CD14-positive monocyte (primary cell): ENCODE measurements at regions not wholly inside any gene's neighbourhood (a gene's known extent, or its start where the extent isn't known, plus 50 kb on each side); places are given as distances from the start of the nearest gene placed in this dataset.

ENCODE experiments used
- DNase-seq, 3 donors: peaks; one replicate each; pipeline ENCODE4 v3.0.0-alpha.2; 2011 to 2022
- H2AFZ ChIP-seq: 2 replicates; pipeline ENCODE4 v1.6.0; 2012; ENCODE audit warnings: mild to moderate bottlenecking, low read depth, low read length, inconsistent platforms; ENCODE audit not compliant: insufficient read depth, poor library complexity, severe bottlenecking
- H3K27ac ChIP-seq, 2 donors: 1 replicate in 1 of 2; 2 replicates in 1 of 2; pipeline ENCODE4 v1.5.1; 2012 to 2013; ENCODE audit warnings: low read length in 2 of 2, control low read depth in 1 of 2, inconsistent platforms in 1 of 2, low read depth in 1 of 2, mild to moderate bottlenecking in 1 of 2
- H3K27me3 ChIP-seq, 2 donors: one replicate each; pipeline versions ENCODE4 v1.6.0 to v1.6.1; 2011 to 2013; ENCODE audit warnings: low read length in 2 of 2; ENCODE audit not compliant: control insufficient read depth in 2 of 2, insufficient read depth in 2 of 2
- H3K36me3 ChIP-seq, 2 donors: replicated peaks in 1 of 2; 1 replicate in 1 of 2; 2 replicates in 1 of 2; pipeline versions ENCODE4 v1.5.1 to v1.6.1; 2012 to 2013; ENCODE audit warnings: low read length in 2 of 2, control low read depth in 1 of 2, inconsistent platforms in 1 of 2, mild to moderate bottlenecking in 1 of 2; ENCODE audit not compliant: insufficient read depth in 2 of 2, control insufficient read depth in 1 of 2
- H3K4me1 ChIP-seq, 2 donors: 1 replicate in 1 of 2; 2 replicates in 1 of 2; pipeline versions ENCODE4 v1.5.1 to v1.6.1; 2012 to 2013; ENCODE audit warnings: low read length in 2 of 2, control low read depth in 1 of 2, inconsistent platforms in 1 of 2, mild to moderate bottlenecking in 1 of 2, moderate library complexity in 1 of 2; ENCODE audit not compliant: insufficient read depth in 2 of 2, control insufficient read depth in 1 of 2
- H3K4me2 ChIP-seq: replicated peaks from 2 replicates; pipeline ENCODE3; 2012; ENCODE audit warnings: low read length, moderate library complexity, mild to moderate bottlenecking; ENCODE audit not compliant: poor library complexity, severe bottlenecking; ENCODE audit errors: extremely low read depth
- H3K4me3 ChIP-seq, 3 experiments: fragments of 200-600 bp in 1 of 3; sonication (generic) in 1 of 3; replicated peaks in 1 of 3; 1 replicate in 2 of 3; 2 replicates in 1 of 3; pipeline ENCODE4 v1.5.1; 2011 to 2013; ENCODE audit warnings: low read length in 3 of 3, mild to moderate bottlenecking in 3 of 3, control low read depth in 2 of 3, low read depth in 2 of 3, inconsistent platforms in 1 of 3, moderate library complexity in 1 of 3
- H3K79me2 ChIP-seq: 2 replicates; pipeline ENCODE4 v1.6.0; 2012; ENCODE audit warnings: mild to moderate bottlenecking, control low read depth, inconsistent platforms, low read length, moderate library complexity; ENCODE audit not compliant: insufficient read depth
- H3K9ac ChIP-seq: 2 replicates; pipeline ENCODE4 v1.6.0; 2017; ENCODE audit warnings: low read length, mild to moderate bottlenecking; ENCODE audit not compliant: insufficient read depth, poor library complexity, severe bottlenecking
- H3K9me3 ChIP-seq, 2 donors: replicated peaks in 1 of 2; 1 replicate in 1 of 2; 2 replicates in 1 of 2; pipeline versions ENCODE4 v1.5.1 to v1.6.1; 2012 to 2013; ENCODE audit warnings: low read length in 2 of 2, control low read depth in 1 of 2; ENCODE audit not compliant: control insufficient read depth in 1 of 2, insufficient read depth in 1 of 2
- H4K20me1 ChIP-seq: 2 replicates; pipeline ENCODE4 v1.6.0; 2012; ENCODE audit warnings: mild to moderate bottlenecking, low read length, control low read depth, moderate library complexity; ENCODE audit not compliant: insufficient read depth
- H3K27ac Mint-ChIP-seq, 7 donors: one replicate each; pipeline ENCODE4 v1.8.0; 2020; ENCODE audit warnings: mild to moderate bottlenecking in 7 of 7, mixed read lengths in 7 of 7, moderate library complexity in 6 of 7, inconsistent platforms in 2 of 7
- H3K27me3 Mint-ChIP-seq, 3 donors: one replicate each; pipeline ENCODE4 v1.8.0; 2021 to 2022; ENCODE audit warnings: low read depth in 3 of 3, mild to moderate bottlenecking in 3 of 3, mixed read lengths in 3 of 3, moderate library complexity in 3 of 3, inconsistent platforms in 1 of 3
- H3K36me3 Mint-ChIP-seq, 2 donors: one replicate each; pipeline ENCODE4 v1.8.0; 2020; ENCODE audit warnings: mixed read lengths in 2 of 2, inconsistent platforms in 1 of 2, mild to moderate bottlenecking in 1 of 2
- H3K4me1 Mint-ChIP-seq: one replicate; pipeline ENCODE4 v1.8.0; 2020; ENCODE audit warnings: mild to moderate bottlenecking, mixed read lengths
- H3K4me3 Mint-ChIP-seq, 2 donors: one replicate each; pipeline ENCODE4 v1.8.0; 2020; ENCODE audit warnings: mild to moderate bottlenecking in 2 of 2, mixed read lengths in 2 of 2, moderate library complexity in 1 of 2
- H3K9me3 Mint-ChIP-seq, 7 donors: one replicate each; pipeline ENCODE4 v1.8.0; 2020 to 2022; ENCODE audit warnings: mixed read lengths in 7 of 7, mild to moderate bottlenecking in 6 of 7, moderate library complexity in 6 of 7, inconsistent platforms in 2 of 7
- CTCF ChIP-seq: fragments of 200-600 bp; IDR thresholded peaks from one replicate; pipeline ENCODE4 v1.8.0; 2022; ENCODE audit warnings: antibody characterized with exemption, mild to moderate bottlenecking
- WGBS: methylation state at CpG from one replicate; pipeline ENCODE4 v1.1.5; 2013; ENCODE audit warnings: missing lambda C conversion rate; ENCODE audit not compliant: insufficient coverage; 5-methylcytosine and 5-hydroxymethylcytosine counted together
- intact Hi-C, 2 donors: fragments of 100-400 bp; cut with micrococcal nuclease; formaldehyde crosslinking; loops; one replicate each; pipeline versions ENCODE4 v1.15.0 to v1.15.1; 2023

DNA sequence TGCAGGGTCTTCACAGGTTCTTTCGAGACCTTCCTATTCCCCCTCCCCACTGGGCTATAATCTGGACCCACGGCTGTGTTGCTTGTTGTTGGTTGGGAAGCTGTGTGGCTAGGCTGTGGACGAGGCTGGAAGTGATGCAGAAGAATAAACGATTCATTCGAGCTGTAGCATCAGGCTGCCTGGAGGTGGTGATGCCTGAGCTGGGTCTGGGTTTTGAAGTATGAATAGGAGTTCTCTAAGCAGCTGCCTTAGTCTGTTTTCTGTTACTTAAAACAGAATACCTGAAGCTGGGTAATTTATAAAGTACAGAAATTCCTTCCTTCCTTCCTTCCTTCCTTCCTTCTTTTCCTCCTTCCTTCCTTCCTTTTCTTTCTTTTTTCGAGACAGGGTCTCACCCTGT lies 126.5 kb upstream of the ZEB1 start:
- Histone ChIP-seq H3K9ac (no peak overlapping the region), H3K4me3 (no peak overlapping the region), H3K4me1 (no peaks in the 10 kb centered on the region), H4K20me1 (no peaks in the 10 kb centered on the region), H3K27me3 (no peaks in the 10 kb centered on the region), H3K79me2 (no peaks in the 10 kb centered on the region), H3K4me2 (no peak overlapping the region), H3K36me3 (no peaks in the 10 kb centered on the region), H3K9me3 (no peaks in the 10 kb centered on the region), H3K27ac (no peak overlapping the region), H2AFZ (no peak overlapping the region)
- Mint-ChIP-seq H3K9me3 (peaks cover 0 to 3% (median 0%) of the 10 kb centered on the region in 7 donors), H3K36me3 (no peaks in the 10 kb centered on the region), H3K4me3 (no peak overlapping the region), H3K27ac (no peak overlapping the region), H3K27me3 (no peaks in the 10 kb centered on the region), H3K4me1 (no peaks in the 10 kb centered on the region)
- 75% methylated on average over 4 of the region's 6 CpGs for WGBS
- intact Hi-C loops: no loop called here
- TF ChIP-seq CTCF: no peak
- no peak for DNase-seq

- WGBS: no CpG with 5 or more reads among the region's 4 CpGs
- peaks cover 0 to 3% (median 0%) of the 10 kb centered on the region in 7 donors for H3K9me3 Mint-ChIP-seq
- Histone ChIP-seq H3K27ac (no peak overlapping the region), H3K4me3 (no peak overlapping the region), H3K27me3 (no peaks in the 10 kb centered on the region), H3K79me2 (no peaks in the 10 kb centered on the region), H2AFZ (no peak overlapping the region), H3K9me3 (no peaks in the 10 kb centered on the region), H4K20me1 (no peaks in the 10 kb centered on the region), H3K9ac (no peak overlapping the region), H3K36me3 (no peaks in the 10 kb centered on the region), H3K4me1 (no peaks in the 10 kb centered on the region), H3K4me2 (no peak overlapping the region)
- no peak for TF ChIP-seq CTCF
- H3K4me3 Mint-ChIP-seq: no peak overlapping the region
- intact Hi-C loops: no loop called here
- no peaks in the 10 kb centered on the region for H3K27me3 Mint-ChIP-seq
- no peak overlapping the region for H3K27ac Mint-ChIP-seq
- no peak for DNase-seq
- H3K4me1 Mint-ChIP-seq: no peaks in the 10 kb centered on the region
- no peaks in the 10 kb centered on the region for H3K36me3 Mint-ChIP-seq
Observed at GRCh38 chr10:31194986-31195385, 124.0 kb upstream of the ZEB1 start.
